RKO (cell line): ENCODE measurements at regions not wholly inside any gene's neighbourhood (a gene's known extent, or its start where the extent isn't known, plus 50 kb on each side); places are given as distances from the start of the nearest gene placed in this dataset.

Experiments
- DNase-seq: peaks from one replicate; pipeline ENCODE4 v3.0.0-alpha.2; 2016; ENCODE audit warnings: low spot score

DNA sequence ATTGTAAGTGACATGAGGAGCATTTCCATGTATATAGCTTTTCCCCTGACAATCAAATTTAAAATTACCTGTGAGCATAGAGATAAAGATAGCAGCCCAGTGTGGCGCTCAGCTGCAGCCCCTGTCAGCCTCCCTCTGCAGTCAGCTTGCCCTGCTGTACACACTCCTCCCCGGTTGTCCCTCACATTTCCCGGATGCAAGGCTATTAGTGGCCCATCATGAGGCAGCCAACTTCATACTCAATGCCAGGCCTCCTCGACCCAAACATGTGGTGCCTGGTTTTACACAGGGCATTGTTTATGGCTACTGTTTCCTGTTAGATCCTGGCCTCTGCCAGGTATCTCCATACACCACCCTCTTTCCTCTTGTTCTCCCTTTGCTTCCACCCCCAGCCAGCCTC, 116.1 kb upstream of the SH3BP4 start:
- no peak for DNase-seq

DNA sequence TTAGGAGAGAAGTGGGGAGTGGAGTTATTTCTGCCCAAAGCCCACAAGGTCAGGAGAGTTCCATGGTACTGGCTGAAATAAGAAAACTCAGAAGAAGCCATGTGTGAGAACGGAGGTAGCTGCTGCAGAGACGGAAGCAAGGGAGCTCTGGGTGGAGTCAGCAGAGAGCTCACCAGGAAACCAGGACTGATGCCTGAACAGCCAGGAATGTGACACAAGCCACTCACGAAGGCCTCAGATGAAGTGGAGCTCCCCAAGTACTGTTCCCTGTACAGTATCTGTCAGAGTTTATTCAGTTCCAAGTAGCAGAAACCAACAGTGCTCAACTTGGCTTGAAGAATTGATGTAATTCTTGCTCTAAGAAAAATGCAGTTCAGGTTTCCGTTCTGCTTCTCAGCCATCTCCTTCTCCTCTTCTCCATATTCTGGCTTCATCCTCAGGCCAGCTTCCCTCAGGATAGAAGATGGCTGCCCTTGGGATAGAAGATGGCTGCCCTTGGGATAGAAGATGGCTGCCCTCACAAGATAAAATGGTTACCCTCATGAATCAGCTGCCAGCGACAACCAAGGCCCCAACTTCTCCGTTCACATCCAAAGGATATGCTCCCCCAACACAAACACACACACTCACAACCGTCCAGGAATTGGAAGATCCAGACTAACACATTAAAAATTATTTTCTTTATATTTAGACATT, 117.4 kb upstream of the SH3BP4 start:
- no peak for DNase-seq

DNA sequence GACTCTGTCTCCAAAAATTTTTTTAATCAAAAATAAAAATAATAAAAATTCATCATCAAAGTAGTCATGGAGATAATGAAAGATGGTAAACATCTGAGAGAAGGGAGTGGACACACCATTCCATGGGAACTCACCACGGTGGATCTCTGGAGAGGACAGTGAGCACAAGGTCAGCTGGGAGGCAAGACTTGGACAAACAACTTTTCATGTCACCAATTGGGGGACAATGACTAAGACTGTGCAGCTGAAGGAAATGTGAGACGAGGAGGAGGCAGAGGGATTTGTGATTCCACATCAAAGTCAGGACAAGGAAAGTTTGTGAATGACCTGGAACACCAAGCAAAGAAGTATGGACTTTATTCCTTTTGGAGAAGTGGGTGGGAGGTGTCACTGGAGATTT, 121.0 kb upstream of the SH3BP4 start:
- no peak for DNase-seq

DNA sequence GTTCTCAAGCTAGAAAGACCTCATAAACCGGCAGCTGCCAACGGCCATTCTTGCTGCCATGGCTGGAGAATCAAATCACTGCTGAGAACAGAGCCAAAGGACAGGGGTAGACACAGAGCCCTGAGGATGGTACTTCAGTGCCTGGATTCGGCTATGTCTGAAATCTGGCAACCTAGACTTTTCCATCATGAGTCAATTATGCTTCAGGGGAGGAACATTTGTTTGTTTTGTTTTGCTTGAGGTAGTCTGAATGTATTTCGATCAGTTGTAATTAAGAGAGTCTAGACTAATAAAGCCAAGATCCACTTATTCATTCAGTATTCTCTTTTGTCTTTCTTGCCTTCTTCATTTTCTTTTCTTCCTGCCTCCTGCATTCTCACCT, 122.8 kb upstream of the SH3BP4 start:
- no peak for DNase-seq

DNA sequence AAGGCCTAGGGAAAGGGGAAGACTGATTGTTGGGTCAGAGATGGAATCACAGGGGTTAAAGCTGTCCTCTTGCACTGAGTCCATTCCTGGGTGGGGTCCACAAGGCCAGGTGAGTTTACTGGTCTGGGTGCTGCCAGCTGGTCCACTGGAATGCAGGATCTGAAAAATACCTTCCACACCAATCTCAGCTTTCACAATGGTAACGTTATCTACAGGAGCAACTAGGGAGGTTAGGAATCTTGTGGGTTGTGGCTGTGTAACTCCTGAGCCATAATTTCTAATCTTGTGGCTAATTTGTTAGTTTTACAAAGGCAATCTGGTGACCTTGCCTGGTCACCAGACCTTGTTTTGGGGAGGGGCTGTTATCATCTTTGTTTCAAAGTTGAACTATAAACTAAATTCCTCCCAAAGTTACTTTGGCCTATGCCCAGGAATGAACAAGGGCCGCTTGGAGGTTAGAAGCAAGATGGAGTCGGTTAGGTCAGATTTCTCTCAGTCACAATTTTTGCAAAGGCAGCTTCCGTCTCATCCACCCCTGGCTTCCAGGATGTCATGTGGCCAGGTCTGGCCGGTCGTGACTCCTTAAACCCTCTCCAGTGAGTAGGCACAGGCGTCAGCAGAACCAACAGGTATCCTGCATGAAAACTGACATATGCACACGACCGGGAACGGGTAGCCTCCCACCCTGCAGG, 123.3 kb upstream of the SH3BP4 start:
- no peak for DNase-seq

DNA sequence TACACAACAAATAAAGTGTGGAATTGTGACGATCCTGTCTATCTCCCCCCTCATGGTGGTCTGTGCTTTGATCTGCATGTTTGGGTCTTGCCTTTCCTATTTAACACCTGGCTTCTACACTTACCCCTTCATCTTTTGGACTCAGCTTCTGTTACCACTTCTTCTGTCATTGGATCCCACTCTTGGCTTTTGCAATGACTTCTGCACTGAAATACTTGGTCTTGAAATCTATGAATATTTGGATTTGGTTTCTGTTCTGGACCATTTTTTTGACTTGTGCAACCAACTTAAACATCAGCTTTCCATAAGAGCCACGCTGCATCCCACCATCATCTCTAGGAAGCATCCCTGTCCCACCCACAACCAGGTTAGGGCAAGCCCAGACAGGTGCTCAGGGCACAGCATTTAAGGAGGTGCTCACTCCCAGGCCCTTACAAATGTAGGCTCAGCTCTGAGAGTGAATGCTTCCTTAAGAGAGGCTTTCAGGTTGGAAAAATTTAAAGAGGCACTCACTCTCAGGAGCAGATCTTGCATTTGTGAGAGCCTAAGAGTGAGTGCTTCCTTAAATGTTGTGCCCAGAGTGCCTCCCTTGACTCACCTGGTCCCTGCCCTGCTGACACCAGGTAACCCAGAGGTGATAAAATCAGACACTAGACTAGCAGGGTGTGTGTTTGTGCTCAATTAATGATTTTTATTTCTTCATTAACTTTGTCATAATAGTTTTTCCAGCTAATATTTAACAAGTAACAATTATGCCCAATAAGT, 124.5 kb upstream of the SH3BP4 start:
- no peak for DNase-seq

DNA sequence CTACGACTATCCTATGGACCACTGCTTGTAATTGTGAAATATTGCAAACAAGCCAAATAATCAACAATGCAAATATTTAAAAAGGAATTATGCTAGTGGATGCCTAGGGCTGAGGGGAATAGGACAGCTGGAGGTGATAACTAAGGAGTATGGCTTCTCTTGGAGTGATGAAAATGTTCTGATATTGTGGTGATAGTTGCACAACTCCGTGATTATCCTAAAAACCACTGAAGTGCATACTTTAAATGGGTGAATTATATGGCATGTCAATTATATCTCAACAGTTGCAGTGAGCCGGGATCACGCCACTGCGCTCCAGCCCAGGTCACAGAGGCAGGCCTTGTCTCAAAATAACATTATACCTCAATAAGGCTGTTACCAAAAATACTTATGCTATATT, 125.1 kb upstream of the SH3BP4 start:
- no peak for DNase-seq

DNA sequence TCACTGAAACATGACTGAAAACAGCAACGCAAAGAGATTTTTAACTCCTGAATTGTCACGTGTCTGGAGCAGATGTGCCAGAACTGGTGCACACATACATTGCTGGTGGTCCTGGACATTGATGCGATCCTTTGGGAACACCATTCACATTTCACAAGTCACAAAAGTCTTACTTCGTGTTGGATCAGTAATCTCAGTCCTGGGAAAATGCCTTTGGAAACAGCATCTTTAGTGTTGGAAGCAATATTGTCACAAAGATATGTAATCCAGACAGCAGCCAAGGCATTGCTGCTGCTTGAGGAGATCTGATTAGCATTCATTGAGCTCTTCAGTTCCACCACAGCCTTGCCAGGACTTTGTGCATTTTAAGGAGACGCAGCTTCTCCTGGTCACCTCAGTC, 126.2 kb upstream of the SH3BP4 start:
- no peak for DNase-seq

DNA sequence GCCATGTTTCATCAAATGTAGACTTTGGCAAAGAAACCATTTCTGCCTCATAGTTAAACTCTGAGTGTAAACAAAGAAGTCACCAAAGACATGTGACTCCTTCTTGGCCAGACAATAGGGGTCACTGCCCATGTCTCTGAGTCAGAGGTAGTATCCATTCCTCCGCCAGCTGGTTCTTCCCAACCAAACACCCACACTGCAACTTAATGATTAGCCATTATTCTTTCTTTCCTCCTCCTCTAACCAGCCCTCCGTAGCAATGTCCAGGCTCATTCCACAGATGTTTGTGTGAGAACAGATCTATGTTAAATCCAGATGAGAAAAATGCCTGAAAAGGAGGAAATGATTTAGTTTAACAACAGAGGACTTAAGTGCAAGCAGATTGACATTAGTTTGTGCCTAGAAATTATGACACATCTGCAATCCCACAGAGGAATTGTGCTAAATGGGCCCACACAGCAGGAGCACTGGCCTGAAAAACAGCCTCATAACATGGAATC, 127.9 kb upstream of the SH3BP4 start:
- peak; percentile 2 for DNase-seq

DNA sequence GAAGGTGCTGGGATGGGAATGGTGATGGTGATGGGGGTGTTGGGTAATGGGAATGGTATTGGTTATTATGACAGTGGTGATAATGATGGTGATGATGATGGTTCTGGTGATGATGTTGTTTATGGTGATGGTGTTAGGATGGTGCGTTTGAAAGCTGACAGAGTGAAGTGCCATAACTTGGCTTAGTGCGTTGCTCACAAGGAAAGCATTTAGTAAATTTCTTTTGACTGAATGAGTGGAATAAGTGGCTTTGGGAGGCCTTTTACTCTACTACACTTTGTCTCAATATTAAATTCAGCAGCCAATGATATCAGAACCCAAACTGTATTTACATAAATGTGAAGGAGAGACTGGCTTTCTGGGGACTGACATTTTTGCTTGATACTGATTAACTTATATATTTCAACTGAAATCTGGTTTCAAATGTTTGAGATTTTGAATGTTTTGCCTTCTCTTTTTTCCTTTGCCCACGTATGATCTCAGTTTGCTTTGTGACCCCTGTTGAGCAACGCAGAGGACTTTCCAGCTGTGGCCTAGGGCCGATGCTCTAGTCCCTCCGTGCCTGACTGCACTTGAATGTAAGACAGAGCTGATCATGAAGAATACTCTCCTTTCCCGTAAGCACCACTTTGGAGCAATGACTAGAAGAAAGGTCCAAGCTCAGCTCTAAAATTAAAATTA, 128.5 kb upstream of the SH3BP4 start:
- DNase-seq = no peak

DNA sequence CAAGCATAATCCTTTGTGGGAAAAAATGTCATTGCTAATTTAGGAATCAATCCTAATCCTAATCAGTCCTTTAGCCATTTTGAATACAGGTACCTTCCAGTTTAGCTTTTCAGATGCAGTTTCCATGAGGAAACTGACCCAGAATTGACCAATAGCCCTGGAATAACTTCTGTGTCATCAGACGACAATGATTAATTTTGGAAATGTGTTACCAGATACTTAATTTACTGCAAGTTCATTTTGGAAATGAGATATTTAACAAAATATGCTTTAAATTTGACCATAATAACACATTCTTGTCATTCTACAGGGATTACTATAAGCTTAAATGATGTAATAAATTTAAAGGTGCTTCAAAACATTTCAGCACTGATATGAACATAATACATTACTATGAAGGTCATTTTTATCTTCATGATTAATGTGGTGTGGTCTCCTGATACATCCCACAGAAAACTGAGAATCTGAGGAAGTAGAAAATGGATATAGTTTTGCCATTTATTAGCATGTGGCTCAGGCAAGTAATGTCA, 129.8 kb upstream of the SH3BP4 start:
- DNase-seq = no peak

DNA sequence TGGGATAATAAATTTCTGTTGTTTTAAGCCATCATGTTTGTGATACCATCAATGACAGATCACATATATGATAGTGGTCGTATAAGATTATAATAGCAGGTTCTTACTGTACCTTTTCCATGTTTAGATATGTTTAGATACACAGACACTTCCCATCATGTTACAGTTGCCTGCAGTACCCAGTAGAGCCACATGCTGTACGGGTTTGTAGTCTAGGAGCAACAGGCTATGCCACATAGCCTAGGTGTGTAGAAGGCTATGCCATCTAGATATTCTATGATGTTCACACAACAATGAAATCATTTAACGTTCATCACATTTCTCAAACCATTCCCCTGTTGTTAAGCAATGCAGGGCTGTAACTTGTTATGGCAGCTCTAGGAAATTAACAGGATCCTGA, 132.9 kb upstream of the SH3BP4 start:
- DNase-seq = peak; percentile 13

DNA sequence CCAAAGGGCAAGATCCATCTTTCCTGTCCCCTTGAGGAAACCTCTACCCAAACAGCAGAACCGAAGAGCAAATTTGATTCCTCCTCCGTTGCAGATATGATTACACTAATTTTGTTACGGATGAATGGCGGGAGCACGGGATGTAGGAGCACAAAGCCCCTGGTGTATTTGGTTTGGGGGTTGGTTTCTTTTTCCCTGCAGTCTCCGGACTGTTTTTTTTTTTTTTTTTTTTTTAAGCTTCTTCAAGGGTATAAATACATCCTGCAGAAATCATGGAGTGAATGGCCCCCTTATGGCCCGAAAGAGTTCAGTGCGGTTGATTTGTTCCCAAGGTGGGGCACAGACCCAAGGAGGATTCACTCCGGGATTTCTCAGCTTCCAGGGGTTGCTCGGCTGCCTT, 135.3 kb upstream of the SH3BP4 start:
- no peak for DNase-seq

DNA sequence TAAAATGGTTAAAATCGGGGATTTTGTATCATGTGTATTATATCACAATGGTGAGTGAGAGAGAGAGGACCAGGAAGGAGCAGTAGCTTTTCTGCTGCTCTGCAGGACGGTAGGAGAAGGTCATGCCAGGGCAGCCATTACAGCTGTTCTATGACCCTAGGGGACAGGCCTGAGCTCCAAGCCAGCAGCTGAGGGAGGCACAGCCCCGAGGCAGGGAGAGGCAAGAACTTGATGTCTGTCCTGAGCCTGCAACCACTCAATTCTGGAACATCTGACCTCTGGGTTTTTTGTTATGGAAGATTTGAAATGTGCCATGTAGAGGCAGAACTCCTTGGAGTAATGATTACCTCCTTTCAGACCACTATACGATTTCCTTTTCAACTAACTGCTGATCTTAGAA, 135.8 kb upstream of the SH3BP4 start:
- DNase-seq = no peak

DNA sequence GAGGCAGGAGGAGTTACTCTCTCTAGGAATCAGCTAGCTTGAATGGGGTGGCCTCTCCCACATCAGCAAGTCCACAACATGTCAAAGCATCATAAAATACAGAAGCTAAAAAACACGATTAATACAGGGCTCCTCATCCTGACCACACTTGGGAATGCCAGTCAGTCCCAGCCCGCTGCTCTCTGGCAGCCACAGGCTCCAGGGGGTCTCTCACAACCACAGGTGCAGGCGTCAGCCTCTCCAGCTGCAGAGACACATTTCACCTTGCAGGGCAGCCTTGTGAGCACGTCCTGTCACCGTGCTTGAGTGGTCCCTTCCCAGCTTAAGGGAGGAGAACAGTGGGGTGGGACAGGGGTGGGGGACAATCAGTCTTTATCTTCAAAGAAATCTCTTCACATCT, 137.4 kb upstream of the SH3BP4 start:
- no peak for DNase-seq

DNA sequence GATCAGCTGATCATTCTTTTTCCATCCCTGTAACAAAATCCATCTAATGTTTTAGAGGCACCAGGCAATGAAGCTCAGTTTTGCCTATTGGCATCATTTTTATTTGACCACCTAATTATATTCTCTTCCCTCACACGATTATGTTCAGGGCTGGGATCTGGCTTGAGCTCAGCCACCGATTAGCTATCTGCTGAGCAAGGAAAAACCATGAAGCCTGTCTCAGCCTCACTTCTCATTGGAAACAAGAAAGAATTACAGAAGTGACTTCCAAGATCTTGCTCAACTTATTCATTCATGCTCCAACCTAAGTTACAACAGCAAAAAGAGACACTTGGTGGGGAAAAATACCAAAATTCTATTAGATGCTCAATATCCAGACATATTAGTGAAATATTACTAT, 139.0 kb upstream of the SH3BP4 start:
- no peak for DNase-seq

DNA sequence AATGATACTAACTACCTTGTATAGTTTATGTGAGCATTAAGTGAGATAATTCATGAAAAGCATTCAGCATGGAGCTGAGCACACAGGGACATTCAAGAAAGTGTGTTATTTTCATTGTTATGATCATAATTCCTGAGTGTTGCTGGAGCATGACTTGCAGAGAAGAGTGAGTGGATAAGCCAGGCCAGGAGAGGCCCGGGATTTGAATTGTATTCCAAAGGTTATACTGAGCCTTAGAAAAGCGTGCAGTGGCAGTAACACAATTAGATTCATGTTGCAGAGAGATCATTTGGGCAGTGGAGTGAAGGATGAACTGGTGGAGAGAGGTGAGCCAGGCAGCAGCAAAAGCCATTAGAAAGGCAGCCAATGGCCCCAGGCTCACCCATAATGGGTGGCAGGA, 142.9 kb upstream of the SH3BP4 start:
- no peak for DNase-seq

DNA sequence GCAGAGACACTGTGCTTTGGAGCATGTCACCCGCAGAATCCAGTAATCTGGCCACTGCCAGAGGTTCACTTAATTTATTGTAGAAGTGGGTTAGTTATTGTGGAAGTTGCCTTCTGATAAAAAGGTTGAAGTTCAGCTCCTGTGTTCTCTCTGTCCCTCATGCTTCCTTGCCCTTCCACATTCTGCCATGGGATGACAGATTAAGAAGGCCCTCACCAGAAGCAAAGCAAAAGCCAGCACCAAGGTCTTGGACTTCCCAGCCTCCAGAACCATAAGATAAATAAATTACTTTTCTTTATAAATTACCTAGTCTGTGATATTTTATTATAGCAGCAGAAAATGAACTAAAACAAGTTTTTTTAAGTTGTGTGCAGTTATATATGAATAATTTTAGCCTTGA, 145.0 kb upstream of the SH3BP4 start:
- no peak for DNase-seq

DNA sequence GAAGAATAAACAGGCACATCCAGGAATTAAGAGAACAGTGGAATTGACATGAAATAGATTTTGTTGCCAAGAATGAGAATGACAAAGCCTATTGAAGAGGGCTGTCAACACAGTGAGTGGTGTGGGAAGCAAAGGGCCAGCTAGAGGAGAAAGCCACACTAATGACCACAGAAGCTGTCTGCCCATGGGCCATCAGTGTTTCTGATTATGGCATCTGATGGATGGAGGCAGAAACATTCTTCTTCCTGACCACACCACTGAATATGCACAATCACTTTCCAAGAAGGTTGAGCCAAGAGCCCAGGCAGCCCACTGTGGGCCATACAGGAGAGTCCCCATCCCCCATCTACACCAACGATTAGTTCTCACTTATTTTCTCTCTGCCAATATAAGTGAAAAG, 146.0 kb upstream of the SH3BP4 start:
- DNase-seq = no peak

DNA sequence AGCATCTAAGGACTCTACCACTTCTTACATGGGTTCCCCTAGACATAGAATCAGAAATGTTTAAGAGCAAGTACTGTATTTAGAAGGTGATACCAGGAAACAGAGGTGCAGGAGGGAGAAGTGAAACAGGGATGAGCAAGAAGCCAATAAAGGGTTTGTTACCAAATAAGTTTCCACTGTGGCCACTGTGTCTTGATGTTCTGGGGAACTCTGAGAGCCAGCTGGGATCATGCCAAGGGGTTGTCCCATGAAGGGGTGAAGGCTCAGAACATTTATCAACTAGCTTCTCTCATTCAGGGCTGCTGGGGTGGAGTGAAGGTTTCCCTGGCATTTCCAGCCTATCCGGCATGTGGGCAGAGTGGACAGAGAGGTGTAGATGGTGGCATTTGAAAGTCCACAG, 147.1 kb upstream of the SH3BP4 start:
- DNase-seq = no peak

DNA sequence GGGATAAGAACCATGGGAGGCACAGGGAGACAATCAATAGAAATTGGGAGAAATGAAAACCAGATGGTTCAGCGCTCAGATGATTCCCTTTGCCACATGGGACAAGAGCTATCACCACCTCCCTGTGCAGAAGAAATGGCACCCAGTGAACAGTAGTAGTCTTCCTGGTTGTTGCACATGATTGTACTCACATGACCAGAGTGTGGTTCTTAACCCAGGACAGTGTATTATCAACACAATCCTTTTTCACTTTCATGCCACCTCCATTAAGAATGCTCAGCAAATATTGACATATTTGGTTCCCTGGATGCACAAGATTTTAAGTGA, 149.0 kb upstream of the SH3BP4 start:
- DNase-seq = no peak

DNA sequence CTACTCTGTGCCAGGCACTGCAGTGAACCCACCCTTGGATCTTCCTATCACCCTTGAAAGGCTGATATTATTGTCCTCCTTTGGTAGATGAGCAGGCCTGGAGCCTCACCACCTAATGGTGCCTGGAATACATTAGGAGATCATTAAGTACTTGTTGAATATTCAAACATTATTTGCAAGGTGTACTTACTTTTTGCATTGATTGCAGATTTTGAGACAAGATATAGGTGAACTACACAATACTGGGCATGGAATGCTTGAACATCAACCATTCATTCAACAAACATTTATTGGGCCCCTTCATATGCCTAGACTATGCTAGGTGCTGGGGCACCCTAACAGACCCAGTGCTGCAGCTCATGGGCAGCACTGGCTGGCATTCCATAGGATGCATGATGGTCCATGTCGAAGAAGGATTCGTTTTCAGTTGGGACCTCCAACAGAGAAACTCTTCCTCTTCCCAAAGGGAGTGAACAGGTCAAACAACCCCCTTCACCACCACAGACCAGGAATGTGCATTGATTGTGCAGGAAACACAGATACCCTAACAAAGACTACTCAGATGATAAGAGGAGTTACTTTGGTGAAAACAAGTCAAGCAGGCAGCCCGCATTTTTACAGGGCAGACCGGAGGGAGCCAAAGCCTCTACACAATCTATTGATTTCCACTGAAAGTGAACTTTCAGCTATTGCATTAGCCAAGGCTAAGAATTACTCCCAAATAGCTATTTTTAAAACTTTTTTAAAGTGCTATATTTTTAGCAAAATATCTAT, 149.6 kb upstream of the SH3BP4 start:
- DNase-seq = no peak
